ENCODE measurements at regions not wholly inside any gene's neighbourhood (a gene's known extent, or its start where the extent isn't known, plus 50 kb on each side); places are given as distances from the start of the nearest gene placed in this dataset.

DNA sequence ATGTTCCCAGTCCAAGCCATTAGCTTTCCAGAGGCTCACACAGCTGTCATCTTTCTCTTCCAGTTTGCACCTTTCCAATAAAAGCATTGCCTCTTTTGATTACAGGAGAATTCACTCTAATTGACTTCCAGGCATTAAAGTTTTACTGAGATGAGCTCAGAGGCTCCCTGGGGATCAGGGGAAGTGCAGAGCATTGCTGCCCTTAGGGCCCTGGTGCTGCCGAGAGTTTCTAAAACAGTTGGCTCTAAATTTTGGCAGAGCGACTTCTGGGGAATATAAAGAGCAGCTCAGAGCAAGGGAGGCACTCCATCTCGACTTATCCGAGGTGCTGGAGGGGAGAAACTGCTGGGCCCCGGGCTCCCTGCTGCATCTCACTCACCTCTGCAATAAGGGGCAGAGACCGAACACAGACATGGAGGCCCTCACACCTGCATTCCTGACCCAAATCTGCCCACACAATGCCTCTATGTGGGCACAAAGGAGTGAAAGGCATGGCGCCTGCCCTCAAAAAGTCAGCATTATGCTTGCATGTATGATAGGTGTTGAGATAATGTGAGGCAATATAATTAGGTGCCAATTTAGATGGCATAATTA is 61.7 kb downstream of the SCN11A start:
- TF ChIP-seq, protein P1, sequence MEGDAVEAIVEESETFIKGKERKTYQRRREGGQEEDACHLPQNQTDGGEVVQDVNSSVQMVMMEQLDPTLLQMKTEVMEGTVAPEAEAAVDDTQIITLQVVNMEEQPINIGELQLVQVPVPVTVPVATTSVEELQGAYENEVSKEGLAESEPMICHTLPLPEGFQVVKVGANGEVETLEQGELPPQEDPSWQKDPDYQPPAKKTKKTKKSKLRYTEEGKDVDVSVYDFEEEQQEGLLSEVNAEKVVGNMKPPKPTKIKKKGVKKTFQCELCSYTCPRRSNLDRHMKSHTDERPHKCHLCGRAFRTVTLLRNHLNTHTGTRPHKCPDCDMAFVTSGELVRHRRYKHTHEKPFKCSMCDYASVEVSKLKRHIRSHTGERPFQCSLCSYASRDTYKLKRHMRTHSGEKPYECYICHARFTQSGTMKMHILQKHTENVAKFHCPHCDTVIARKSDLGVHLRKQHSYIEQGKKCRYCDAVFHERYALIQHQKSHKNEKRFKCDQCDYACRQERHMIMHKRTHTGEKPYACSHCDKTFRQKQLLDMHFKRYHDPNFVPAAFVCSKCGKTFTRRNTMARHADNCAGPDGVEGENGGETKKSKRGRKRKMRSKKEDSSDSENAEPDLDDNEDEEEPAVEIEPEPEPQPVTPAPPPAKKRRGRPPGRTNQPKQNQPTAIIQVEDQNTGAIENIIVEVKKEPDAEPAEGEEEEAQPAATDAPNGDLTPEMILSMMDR (IDR thresholded peaks at IDR 0.05; ENCODE audit: low read depth, low read length, missing control alignments), result no peak

DNA sequence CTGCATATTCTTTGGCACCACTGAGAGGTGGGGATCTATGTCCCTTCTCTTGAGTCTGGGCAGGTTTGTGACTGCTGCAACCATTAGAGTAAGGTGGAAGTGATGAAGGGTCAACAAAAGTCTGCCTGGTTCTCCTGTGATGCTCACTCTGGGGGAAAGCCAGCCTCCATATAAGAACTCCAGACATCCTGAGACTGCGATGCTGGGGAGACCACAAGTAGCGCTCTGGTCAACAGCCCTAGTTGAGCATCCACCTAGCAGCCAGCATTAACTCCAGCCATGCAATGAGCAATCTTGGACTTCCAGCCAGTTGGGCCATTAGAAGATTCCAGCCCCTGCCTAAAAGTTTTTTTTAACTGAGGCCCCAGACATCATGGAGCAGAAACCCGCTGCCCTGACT is 62.8 kb downstream of the SCN11A start:
- TF ChIP-seq, protein P1 (IDR thresholded peaks at IDR 0.05; ENCODE audit: low read depth, low read length, missing control alignments), result no peak
- H3K4me3 ChIP-seq (replicated peaks; ENCODE audit: low read depth, low read length), result no peak overlapping the region
- DNase-seq (ENCODE audit: extremely low read depth, low read depth), result no peak

More for the DNA sequence above, 61.7 kb downstream of the SCN11A start:
- DNase-seq (ENCODE audit: extremely low read depth, low read depth), result no peak
- H3K4me3 ChIP-seq (replicated peaks; ENCODE audit: low read depth, low read length), result no peak overlapping the region

DNA sequence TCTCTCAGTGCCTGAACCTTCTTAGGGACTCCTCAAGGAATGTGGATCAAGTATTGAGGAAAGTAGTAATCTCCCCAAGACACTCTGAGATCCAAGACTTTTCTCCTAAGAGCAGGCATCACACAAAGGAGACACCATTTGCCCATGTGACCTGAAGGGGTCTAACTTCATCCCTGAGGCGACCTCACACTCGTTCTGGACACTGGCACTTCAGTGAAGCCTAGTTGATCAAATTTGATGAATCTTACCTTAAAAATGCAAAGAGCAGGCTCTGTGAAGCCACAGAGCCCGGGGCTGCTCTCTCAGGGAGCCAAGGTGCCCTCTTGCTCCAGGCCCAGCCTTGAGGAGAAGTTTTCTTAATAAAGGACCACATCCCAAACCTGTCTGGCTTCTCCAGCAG is 64.3 kb downstream of the SCN11A start:
- no peak for DNase-seq (ENCODE audit: extremely low read depth, low read depth)
- H3K4me3 ChIP-seq (replicated peaks; ENCODE audit: low read depth, low read length), result no peak overlapping the region
- TF ChIP-seq, protein P1 (IDR thresholded peaks at IDR 0.05; ENCODE audit: low read depth, low read length, missing control alignments), result no peak

DNA sequence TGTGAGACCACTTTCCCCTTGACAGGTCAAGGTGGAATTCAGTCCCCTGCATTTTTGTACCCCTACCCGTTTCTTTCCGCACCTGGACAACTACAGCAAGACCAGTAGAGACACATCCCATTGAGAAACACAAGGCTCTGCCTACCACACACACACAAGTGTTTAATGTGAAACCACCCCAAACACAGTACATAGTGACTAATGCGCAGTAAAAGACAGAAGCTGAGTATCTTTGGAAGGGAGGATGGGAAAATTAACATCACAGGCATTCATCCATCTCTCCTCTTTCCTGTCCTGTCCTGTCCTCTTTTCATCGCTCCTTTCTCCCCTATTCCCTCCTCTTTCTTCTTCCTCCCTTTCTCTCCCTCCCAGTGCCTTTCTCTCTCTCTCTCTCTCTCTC is 64.8 kb downstream of the SCN11A start:
- no peak for DNase-seq (ENCODE audit: extremely low read depth, low read depth)
- H3K4me3 ChIP-seq (replicated peaks; ENCODE audit: low read depth, low read length), result no peak overlapping the region
- TF ChIP-seq, protein P1 (IDR thresholded peaks at IDR 0.05; ENCODE audit: low read depth, low read length, missing control alignments), result no peak

DNA sequence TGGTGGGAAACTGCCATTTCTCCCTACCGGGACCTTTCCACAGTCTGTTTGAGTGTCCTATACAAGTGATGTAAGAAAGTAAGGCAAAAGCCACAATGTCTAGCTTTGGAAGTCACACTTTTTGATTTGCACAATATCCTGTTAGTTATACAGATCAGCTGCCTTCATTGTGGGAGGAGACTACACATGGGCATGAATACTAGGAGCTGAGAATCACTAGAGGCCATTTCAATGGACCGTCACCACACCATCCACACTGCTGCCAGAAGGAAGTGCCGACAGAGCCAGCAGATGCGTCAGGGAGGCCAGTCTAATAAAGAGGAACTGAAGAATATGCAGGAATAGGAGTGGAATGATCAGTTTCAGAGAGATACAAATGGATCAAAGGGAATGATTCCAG is 65.8 kb downstream of the SCN11A start:
- TF ChIP-seq, protein P1 (IDR thresholded peaks at IDR 0.05; ENCODE audit: low read depth, low read length, missing control alignments), result no peak
- DNase-seq (ENCODE audit: extremely low read depth, low read depth), result no peak
- no peak overlapping the region for H3K4me3 ChIP-seq (replicated peaks; ENCODE audit: low read depth, low read length)

DNA sequence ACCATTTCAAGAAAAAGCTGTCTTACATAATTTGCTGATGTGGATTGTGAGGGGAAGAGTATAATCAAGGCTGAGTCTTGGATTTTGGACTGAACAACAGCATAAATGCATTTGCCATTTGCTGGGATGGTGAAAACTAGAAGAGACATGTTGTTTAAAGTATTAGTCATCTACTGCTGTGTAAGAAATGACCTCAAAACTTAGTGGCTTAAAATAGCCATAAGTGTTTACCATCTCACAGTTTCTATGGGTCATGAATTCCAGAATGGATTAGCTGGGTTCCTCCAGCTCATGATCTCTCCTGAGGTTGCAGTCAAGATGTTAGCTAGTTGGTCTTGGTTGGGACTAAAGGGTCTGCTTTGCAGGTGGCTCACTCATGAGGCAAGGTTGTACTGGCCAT is 66.2 kb downstream of the SCN11A start:
- no peak overlapping the region for H3K4me3 ChIP-seq (replicated peaks; ENCODE audit: low read depth, low read length)
- no peak for DNase-seq (ENCODE audit: extremely low read depth, low read depth)
- TF ChIP-seq, protein P1 (IDR thresholded peaks at IDR 0.05; ENCODE audit: low read depth, low read length, missing control alignments), result no peak

DNA sequence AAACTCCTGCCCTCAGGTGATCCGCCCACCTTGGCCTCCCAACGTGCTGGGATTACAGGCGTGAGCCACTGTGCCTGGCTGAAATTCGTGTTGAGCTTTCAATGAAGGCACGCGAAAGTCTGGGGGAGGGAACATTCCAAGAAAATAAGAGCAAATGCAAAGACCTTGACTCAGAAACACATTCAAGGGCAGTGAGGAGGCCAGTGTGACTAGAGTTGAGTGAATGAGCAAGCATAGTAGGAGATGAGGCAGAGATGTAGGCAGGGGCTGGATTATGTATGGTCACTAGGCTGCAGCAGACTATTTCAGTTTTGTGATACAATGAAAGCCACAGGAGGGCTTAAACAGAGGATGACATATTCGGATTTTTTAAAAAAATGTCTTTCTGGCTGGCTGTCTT is 67.0 kb downstream of the SCN11A start:
- no peak overlapping the region for H3K4me3 ChIP-seq (replicated peaks; ENCODE audit: low read depth, low read length)
- TF ChIP-seq, protein P1 (IDR thresholded peaks at IDR 0.05; ENCODE audit: low read depth, low read length, missing control alignments), result no peak
- no peak for DNase-seq (ENCODE audit: extremely low read depth, low read depth)

Measured in HFF-Myc (cell line).